HG02840 (cell line): ENCODE measurements at regions not wholly inside any gene's neighbourhood (a gene's known extent, or its start where the extent isn't known, plus 50 kb on each side); places are given as distances from the start of the nearest gene placed in this dataset.

Experiments
- ATAC-seq: cut with Tn5 transposase; IDR thresholded peaks from one replicate; pipeline ENCODE4 v1.9.1; 2021; ENCODE audit warnings: mild to moderate bottlenecking, moderate library complexity, moderate number of reproducible peaks; ENCODE audit not compliant: unreplicated experiment, low FRiP score

DNA sequence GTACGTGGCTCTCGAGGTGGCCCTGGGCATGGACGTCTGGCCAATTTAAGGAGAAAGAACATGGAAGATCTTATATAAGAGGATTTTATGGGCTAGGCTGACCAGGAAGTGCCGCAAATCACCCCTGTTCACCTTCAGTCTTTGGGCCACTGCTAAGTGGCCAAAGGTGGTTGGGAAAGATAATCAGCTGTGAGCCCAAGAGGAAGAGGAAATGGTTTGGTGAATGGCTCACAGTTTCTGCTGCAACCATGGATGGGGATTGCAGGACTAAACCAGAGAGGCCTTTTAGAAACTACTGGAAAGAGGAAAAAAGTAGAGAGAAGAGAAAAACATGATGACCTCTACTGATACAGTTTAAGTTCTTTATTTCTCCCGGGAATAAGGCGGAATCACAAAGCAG, 96.0 kb upstream of the ARHGAP20 start:
- ATAC-seq, result no peak

DNA sequence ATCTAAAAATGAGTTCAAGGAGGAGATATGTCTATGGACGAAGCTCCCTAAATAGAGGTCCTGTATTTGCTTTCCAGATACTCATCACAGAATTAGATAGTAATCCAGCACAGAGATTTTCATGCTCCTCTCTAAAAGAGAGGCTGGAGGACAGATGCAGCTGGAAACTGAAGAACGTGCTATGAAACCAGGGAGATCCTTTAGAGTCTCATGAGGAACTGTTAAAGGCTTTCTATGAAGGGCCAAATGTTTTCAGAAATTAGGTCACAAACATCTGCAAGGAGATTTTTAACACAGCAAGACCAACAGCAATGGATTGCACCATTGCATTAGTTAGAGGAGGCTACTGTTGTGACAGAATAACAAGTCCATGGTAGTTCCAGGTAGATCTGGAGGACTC, 95.6 kb upstream of the ARHGAP20 start:
- no peak for ATAC-seq

DNA sequence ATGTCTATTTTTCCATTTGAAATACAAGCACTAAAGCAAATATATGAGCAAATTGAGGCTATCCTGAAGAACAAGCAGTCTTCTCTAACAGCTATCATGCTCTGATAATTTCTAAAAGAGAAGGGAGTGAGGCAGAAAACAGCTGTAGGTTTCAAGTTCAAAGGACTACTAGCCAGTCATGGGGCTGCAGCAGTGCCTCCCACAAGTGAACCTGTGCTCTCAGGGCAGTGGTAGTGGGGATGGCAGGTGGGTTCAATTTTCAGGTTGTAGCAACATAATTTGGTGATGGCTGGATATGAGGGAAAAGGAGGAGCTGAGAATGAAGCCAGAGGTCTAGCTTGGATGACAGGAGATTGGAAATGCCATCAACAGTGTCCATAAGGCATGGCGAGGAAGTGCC, 93.5 kb upstream of the ARHGAP20 start:
- no peak for ATAC-seq

DNA sequence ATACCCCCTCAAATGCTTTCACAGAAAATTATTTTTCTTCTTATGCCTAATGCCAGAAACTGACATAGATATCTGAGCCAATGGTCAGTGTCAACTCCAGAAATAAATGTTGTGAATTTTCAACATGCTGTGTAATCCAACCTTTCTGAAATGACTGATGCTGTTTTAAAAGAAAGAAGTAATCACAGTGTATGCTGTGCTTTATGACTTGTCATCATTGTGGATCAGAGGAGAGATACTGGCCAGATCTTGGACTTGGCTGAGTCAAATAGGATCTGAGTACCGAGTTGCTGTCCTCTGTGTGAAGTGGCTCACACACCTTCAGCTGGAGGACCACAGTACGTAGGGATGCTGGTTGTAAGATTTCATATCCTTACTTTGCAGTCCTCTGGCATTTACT, 89.9 kb upstream of the ARHGAP20 start:
- no peak for ATAC-seq

DNA sequence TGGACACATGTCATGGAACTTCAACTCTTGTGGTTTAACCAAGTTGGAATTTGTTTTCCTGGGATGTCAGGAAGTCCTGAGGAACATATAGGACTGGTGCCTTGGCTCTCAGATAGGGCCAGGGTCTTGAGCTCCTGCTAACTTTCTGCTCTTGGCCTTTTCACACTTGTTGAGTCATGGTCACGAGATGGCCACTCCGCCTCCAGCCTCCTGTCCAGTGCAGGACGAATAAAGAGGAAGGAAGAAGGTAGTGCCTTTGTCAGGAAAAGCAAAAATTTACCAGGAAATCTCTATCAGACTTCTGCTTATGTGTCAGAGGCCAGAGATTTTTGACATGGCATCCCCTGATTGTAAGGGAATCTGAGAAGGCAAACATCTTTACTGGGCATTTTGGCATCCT, 89.1 kb upstream of the ARHGAP20 start:
- ATAC-seq, result no peak

DNA sequence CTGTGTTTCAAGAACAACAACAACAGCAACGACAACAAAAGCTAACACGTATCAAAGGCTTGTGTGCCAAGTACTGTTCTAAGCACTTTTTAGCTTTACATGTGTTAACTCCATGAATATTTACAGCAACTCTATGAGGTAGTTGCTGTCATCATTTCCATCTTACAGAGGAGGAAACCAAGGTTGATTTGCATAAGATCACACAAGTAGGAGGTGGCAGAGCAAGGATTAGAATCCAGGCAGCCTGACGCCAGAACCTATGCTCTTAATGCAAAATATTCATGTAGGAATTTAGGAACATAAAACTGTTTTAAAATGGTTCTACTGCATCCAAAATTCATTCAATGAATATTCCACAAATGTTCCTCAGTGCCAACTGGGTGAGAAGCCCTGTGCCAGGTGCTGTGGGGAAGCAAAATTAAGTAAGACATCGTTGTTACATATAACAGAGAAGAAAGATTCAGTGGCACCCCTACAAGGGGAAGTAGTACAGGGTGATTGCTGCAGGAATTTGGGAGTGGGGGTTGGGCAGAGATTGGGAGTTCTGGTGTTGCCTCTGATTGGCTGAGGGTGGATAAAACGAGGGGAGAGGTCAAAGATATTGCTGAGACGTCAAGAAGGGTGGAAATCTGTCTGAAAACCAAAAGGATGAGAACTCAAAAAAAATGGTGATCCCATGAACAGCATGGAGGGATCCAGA, 86.1 kb upstream of the ARHGAP20 start:
- no peak for ATAC-seq

DNA sequence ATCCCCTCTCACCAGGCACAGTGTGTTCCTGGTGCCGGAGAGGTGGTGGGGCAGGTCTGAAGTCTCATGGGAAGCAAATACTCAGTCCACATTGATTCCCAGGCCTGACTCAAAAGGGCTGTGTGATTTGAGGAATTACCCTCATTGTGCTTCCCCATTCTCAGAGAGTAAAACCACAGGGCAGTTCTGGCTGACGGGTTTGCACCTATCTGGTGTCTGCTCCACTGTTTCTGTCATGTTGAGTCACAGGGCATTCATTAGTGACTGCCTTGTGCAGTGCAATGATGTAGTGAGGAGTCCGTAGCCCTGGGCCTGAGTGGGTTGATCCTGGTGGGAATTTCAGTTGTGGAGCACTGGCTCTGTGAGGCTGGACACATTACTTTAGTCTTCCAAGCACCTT, 85.2 kb upstream of the ARHGAP20 start:
- ATAC-seq, result peak; percentile 64

DNA sequence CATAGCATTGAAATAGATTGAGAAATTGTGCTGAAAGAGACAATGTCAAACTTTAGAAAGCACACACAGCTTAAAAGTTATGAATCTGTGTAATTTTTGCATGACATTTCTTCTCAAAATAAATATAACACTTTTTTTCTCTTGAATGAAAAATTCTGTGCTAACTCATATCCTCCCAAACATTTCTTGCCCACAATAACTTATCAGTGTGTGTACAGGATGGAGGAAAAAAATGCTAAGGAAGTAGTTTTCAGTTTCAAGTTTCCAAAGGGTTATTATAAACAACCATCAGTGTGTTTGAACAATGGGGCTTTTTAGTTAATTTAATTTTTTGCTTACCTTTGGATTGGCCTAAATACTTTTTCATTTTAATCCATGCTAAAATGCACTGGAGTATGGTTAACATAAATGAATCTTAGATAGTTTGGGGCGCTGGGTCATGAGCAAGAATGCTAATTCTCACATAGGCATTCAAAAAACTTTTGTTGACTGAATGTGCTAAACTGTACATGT, 82.9 kb upstream of the ARHGAP20 start:
- no peak for ATAC-seq

DNA sequence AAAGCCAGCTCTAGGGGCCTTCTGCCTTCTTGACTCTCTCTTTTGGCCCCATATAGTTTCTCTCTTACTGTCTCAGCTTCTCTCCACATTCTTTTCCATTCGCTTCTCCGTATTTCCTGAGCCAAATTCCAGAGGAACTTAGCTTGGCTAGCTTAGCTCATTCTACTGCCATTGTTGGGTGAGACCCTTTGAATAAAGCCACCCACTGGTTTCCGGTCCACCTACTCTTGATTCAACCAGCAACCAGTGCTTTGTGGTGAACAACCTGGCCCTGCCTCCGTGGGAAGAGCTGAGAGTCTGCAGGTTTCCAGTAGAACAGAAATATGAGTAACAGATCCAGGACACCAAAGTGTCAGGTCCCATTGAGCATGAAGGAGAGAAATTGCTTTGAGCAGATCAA, 81.3 kb upstream of the ARHGAP20 start:
- ATAC-seq, result no peak

DNA sequence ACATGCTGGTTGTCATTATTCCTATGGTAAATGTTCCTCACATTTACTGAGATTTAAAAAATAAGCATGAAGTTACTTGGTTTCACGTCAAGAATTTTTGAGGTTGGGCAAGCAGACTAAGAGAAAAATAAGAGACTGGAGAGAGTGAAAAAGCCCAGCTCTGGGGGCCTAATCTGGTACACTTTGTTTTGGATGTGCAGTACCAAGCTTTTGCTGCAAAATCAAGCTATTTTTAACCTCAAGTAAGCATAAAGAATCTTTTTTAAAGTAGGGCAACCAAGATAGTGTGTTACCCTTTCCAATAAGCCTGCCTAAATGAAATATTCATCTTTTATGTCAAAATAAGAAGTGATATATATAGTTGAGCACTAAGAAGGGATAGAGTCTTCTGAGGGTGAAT, 79.4 kb upstream of the ARHGAP20 start:
- ATAC-seq, result no peak

DNA sequence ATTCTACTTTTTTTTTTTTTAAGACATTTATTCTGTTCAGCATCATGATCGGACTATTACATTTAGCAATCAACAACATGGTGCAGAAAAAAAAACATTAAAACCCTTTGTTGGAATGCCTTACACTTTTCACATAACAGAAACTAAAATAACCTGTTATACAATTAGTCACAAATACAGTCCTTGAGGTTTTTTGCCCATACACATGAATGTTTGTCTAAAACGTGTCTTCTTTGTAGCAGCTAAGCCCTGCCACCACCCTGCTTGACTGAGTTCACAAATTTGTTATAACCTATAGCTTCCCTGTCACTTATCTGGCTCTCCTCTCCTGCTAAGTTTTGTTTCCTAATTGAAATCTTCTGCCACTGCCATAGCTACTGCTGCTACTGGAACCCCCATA, 75.4 kb upstream of the ARHGAP20 start:
- no peak for ATAC-seq

DNA sequence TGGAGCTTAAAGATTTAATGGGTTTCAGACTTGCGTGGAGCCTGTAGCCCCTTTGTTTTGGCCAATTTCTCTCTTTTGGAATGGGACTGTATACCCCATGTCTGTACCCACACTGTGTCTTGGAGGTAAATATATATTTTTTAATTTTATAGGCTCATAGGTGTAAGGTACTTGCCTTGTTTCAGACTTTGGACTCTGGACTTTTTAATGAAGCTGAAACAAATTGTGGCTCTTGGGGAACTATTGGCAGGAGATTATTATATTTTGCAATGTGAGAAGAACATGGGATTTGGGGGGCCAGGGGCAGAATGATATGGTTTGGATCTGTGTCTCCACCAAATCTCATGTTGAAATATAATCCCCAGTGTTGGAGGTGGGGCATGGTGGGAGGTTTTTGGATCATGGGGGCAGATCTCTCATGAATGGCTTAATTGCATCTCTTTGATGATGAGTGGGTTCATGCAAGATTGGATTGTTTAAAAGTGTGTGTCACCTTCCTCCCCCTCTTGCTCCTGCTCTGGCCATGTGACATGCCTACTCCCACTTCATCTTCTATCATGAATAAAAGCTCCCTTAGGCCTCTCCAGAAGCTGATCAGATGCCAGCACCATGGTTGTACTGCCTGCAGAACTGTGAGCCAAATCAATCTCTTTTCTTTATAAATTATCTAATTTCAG, 74.1 kb upstream of the ARHGAP20 start:
- no peak for ATAC-seq

DNA sequence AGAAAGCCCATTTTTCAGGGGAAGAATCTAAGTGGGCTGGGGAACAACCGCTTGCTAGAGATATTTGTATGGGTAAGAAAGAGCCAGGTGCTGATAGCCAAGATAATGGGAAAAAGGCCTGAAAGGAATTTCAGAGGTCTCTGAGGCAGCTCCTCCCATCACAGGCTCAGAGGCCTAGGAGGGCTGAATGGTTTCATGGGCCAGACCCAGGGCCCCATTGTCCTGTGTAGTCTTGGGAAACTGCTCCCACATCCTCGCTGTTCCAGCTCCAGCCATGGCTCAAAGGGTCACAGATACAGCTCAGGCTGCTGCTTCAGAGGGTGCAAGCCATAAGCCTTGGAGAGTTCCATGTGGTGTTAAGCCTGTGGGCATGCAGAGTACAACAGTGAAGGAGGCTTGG, 73.2 kb upstream of the ARHGAP20 start:
- ATAC-seq, result no peak

DNA sequence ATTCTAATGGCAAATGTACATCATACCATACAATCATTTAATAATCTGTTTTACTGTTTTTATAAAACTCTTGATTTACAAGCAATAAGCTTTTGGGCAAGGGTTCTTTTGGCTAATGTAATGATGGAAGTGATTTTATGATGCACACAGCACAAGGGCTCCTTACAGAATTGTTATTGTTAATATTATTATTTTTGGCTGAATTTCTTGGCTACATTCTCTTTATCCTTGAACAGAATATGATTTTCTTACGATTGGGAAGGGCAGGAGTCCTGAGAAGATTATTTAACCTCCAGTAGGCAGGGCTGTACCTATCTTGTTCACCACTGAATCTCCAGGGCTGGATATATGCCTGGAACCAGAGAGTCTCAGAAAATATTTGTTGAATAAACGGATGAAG, 70.4 kb upstream of the ARHGAP20 start:
- no peak for ATAC-seq

DNA sequence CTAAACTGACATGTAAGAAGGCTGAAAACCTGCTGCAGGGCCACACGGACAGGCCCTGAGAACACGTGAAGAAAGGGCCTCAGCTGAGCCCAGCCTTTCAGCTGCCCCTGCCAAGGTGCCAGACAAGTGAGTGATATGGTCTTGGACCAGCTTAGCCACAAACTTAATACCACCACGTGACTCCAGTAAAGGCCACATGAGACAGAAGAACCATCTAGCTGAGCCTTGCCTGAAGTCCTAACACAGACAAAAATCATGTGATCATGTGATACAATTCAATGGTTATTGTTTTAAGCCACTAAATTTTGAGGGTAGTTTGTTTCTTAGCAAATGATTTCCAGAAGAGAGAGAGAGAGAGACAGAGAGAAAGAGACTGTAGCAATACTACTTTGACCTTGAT, 66.9 kb upstream of the ARHGAP20 start:
- ATAC-seq, result no peak

DNA sequence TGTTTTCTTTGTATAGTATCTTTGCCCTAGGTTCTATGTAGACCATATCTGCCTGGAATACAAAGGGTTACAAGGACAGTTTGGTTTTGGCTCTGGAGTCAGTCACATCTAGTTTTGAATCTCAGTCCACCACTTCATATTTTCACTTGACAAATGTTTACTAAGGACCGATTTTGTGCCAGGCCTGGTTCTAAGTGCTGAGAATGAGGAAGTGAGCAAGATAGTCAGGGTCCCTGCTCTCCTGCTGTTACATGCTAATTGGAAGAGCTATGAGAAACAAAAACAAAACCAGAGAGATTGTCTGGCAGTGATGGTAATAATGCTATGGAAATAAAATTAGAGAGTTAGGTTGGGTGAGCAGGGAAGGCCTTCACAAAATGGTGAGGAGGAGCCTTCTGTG, 66.1 kb upstream of the ARHGAP20 start:
- ATAC-seq, result no peak

DNA sequence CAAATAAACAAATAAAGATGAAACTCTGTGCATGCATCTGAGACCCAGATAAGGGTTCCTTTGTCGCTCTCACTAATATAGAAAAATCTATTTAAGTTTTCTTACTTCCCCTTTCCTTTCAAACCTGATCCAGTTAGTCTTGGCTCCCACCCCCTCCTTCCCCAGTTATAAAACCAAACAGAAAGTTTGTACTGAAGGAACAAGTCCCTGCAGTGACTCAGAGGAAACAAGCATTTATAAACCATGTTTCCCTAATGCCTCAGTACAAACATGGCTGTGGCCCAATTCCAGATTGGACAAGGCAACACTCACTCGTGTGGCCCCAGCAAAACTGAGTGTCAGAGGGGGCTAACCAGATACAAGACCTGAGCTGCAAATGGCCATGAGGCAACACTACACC, 65.5 kb upstream of the ARHGAP20 start:
- ATAC-seq, result no peak

DNA sequence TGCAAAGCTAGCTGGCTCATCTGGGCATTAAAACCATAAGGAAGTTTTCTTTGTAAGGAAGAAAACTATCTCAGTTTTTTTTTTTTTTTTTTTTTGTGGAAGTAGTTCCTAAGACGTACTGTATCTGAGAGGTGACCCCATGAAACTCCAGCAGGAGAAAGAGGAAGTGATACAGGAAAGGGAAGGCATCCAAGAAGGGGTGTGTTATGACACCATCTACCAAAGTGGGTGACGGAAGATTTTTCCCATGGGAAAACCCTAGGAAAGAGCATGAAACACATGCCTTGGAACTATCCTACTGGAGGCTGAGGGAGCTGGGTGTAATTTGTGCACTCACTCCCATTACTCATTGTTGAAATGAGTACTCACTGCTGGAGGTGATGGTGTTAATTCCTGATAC, 63.8 kb upstream of the ARHGAP20 start:
- ATAC-seq, result no peak

DNA sequence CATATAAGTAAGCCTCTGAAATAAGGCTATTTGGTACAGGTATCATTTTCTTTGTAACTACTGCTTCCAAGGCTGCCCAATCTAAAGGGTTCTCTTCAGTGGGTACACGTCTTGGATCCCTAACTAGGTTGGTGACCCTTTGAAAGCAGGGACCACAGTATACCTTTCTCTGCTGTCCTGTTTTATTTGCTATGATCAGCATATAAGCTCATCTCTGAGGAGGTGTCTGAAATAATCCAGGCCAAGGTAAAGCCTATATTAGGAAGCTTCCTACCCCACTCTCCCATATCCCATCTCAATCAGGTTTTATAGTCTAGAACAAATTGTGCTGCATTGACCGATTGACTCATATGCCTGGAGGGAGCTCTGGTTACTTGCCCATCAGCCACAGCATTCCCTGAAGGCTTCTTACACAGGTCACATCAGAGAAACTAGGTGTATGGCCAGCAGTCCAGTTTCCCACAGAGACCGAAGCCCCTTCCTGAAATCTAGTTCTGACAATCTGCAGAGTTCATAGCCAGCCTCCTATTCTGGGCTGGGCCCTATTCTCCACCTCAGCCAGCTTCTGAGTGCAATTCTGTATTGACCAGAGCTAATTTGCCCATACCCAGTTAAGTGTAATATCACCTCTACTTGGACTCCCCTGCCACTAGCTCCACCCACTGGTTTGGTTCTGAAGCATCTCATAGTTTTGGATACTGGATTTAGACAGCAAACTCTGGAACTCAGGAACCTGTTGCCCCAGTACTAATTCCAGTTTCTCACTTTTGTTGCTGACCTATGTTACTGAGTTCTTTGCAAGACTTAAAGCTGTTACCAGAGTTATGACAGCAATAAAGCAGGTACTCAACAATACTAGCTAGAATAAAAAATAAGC, 62.1 kb upstream of the ARHGAP20 start:
- ATAC-seq, result no peak

DNA sequence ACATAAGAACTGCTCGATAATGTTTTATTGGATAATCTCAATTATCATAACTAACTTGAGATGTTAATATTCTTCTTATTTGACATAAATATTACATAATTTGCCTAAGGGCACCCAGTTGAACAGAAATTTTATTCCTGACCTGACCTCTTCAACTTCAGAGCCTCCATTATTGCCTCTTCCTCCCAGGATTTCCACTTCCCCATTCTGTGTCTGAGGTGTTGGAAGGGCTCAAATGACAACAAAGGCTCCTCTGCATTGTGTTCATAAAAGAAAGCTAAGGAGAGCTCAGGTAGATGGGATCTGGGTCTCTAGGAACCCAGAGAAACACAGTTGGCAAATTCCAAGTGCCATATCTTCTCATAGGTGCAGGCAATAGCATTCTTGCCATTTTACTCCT, 61.2 kb upstream of the ARHGAP20 start:
- ATAC-seq, result no peak

DNA sequence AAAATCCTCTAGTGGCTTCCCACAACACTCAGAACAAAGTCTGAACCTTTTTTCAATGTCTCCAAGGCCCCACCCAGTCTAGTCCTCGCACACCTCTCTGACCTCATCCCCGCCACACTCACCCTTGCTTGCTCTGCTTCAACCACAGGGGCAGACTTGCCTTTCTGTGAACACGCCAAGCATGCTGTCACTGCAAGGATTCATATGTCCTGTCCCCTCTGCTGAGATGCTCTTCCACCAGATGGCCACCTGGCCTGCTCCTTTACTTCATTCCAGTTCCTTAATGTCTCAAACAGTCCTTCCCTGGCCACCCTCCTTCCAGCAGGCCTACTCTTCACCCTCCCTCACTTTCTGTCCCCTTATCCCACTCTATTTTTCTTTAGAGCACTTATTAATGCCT, 60.6 kb upstream of the ARHGAP20 start:
- no peak for ATAC-seq
